ENCODE measurements at regions not wholly inside any gene's neighbourhood (a gene's known extent, or its start where the extent isn't known, plus 50 kb on each side); places are given as distances from the start of the nearest gene placed in this dataset.

GRCh38 chr13:74567485-74567884 lies 433.3 kb upstream of the KLF12 start:
- ChIA-PET CTCF (ENCODE audit: low intra/inter-chr PET ratio) (no interaction called here), POLR2A (no interaction called here)
- Histone ChIP-seq H3K79me2 (ENCODE audit: control insufficient read depth, insufficient read depth, low read length) (no peaks in the 10 kb centered on the region), H3K9me1 (ENCODE audit: control insufficient read depth, insufficient read depth, low read length) (no peaks in the 10 kb centered on the region), H3K4me3 (no peak overlapping the region), H3K9me3 (replicated peaks; ENCODE audit: control insufficient read depth, insufficient read depth, low read depth, low read length) (no peaks in the 10 kb centered on the region), H3K4me2 (ENCODE audit: insufficient read depth, low read length) (no peak overlapping the region), H3K27me3 (ENCODE audit: control insufficient read depth in 2 of 2, insufficient read depth in 2 of 2, low read length in 2 of 2) (no peaks in the 10 kb centered on the region), H2AFZ (ENCODE audit: low read depth, low read length) (no peak overlapping the region), H3K9ac (ENCODE audit: insufficient read depth in 1 of 2, low read depth in 2 of 2, low read length in 2 of 2) (no peak overlapping the region), H3K4me1 (replicated peaks in 1 of 2; ENCODE audit: control insufficient read depth in 2 of 2, insufficient read depth in 2 of 2, low read length in 2 of 2) (no peaks in the 10 kb centered on the region), H3K36me3 (ENCODE audit: control insufficient read depth, insufficient read depth, low read length) (no peaks in the 10 kb centered on the region), H4K20me1 (replicated peaks; ENCODE audit: control insufficient read depth, insufficient read depth, low read length) (no peaks in the 10 kb centered on the region), H3K27ac (ENCODE audit: extremely low read depth, low read depth, low read length) (no peak overlapping the region)
- 0% methylated on average over 3 of the region's 3 CpGs for WGBS (ENCODE audit: insufficient coverage, low coverage, missing lambda C conversion rate)
- no peak for ATAC-seq
- FAIRE-seq = no peak
- TF ChIP-seq CXXC5 (CRISPR knock-in tag; IDR thresholded peaks at IDR 0.05) = no peak
- TF ChIP-seq KHSRP (IDR thresholded peaks at IDR 0.05) = no peak
- TF ChIP-seq ZNF785 (CRISPR knock-in tag; IDR thresholded peaks at IDR 0.05) = no peak
- no peak for TF ChIP-seq ZNF134 (CRISPR knock-in tag; conservative IDR thresholded peaks at IDR 0.05)
- no peak for TF ChIP-seq NFXL1 (CRISPR knock-in tag; IDR thresholded peaks at IDR 0.05)
- TF ChIP-seq, protein P1, sequence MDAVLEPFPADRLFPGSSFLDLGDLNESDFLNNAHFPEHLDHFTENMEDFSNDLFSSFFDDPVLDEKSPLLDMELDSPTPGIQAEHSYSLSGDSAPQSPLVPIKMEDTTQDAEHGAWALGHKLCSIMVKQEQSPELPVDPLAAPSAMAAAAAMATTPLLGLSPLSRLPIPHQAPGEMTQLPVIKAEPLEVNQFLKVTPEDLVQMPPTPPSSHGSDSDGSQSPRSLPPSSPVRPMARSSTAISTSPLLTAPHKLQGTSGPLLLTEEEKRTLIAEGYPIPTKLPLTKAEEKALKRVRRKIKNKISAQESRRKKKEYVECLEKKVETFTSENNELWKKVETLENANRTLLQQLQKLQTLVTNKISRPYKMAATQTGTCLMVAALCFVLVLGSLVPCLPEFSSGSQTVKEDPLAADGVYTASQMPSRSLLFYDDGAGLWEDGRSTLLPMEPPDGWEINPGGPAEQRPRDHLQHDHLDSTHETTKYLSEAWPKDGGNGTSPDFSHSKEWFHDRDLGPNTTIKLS (IDR thresholded peaks at IDR 0.05; ENCODE audit: borderline replicate concordance, low read depth) = no peak
- no peak for TF ChIP-seq POLR2AphosphoS5 (IDR thresholded peaks at IDR 0.05; ENCODE audit: control insufficient read depth, insufficient read depth, low read depth, low read length)
- no peak for TF ChIP-seq CBFA2T3 (IDR thresholded peaks at IDR 0.05)
- TF ChIP-seq C11orf30 (IDR thresholded peaks at IDR 0.05; ENCODE audit: low read depth) = no peak
- TF ChIP-seq U2AF1 (optimal IDR thresholded peaks at IDR 0.05; ENCODE audit: low read depth, low read length) = no peak
- TF ChIP-seq JUND (IDR thresholded peaks at IDR 0.05; ENCODE audit: borderline replicate concordance, low read depth, low read length) = no peak
- no peak for TF ChIP-seq JUND (tag; IDR thresholded peaks at IDR 0.05; ENCODE audit: borderline replicate concordance, low read depth, low read length)
- intact Hi-C loops (cut with micrococcal nuclease) (no loop called here), in situ Hi-C loops (cut with MboI) (no loop called here)
- no TSS peak for BruUV-seq (replicated peaks)
- no peak for DNase-seq (ENCODE audit: extremely low read depth in 1 of 4, low spot score in 3 of 4)

Measured in K562 (cell line).